ENCODE measurements at regions not wholly inside any gene's neighbourhood (a gene's known extent, or its start where the extent isn't known, plus 50 kb on each side); places are given as distances from the start of the nearest gene placed in this dataset.

DNA sequence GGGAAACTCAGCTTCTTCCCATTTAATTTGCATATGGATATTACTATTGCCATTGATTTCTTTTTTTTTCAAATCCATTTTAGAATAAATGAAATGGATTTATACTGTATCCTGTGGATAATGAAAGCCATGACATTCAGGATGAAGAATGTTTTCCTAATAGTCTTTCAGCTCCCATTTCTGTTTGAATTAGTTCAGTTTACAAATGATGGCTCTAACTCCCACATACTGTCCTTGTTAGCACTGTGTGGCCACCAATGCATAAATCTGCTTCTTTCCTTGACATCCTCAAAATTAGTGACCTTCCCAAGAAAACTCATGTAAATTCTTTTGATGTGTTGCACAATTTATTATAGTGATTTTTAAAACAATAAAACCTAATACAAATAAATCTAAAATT is 693.2 kb upstream of the GJE1 start:
- no peak for TF ChIP-seq CTCF (IDR thresholded peaks at IDR 0.05; ENCODE audit: control insufficient read depth, extremely low read depth, insufficient read depth)
- DNase-seq (ENCODE audit: low read depth): no peak
- H3K4me3 ChIP-seq (ENCODE audit: low read depth, low read length): no peak overlapping the region

GRCh38 chr6:141437685-141438084 is 695.0 kb upstream of the GJE1 start:
- DNase-seq (ENCODE audit: low read depth): no peak
- no peak overlapping the region for H3K4me3 ChIP-seq (ENCODE audit: low read depth, low read length)
- no peak for TF ChIP-seq CTCF (IDR thresholded peaks at IDR 0.05; ENCODE audit: control insufficient read depth, extremely low read depth, insufficient read depth)

DNA sequence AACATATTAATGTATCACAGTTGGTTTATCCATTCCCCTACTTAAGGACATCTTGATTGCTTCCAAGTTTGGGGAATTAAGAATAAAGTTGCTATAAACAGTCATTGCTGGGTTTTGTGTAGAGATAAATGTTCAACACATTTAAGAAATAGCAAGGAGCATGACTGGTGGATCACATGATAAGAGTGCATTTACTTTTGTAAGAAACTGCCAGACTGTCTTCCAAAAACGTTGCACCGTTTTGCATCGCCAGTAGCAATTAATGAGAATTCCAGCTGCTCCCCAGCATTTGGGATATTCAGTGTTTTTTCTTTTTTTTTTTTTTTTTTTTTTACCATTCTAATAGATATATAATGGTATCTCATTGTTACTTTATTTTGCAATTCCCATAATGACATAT is 695.7 kb upstream of the GJE1 start:
- no peak for DNase-seq (ENCODE audit: low read depth)
- no peak for TF ChIP-seq CTCF (IDR thresholded peaks at IDR 0.05; ENCODE audit: control insufficient read depth, extremely low read depth, insufficient read depth)
- H3K4me3 ChIP-seq (ENCODE audit: low read depth, low read length): no peak overlapping the region

- DNase-seq (ENCODE audit: low read depth): no peak
- no peak for TF ChIP-seq CTCF (IDR thresholded peaks at IDR 0.05; ENCODE audit: control insufficient read depth, extremely low read depth, insufficient read depth)
- no peak overlapping the region for H3K4me3 ChIP-seq (ENCODE audit: low read depth, low read length)
Observed at GRCh38 chr6:141426400-141426980, 706.2 kb upstream of the GJE1 start.

- no peak for DNase-seq (ENCODE audit: low read depth)
- no peak overlapping the region for H3K4me3 ChIP-seq (ENCODE audit: low read depth, low read length)
- no peak for TF ChIP-seq CTCF (IDR thresholded peaks at IDR 0.05; ENCODE audit: control insufficient read depth, extremely low read depth, insufficient read depth)
Observed at GRCh38 chr6:141421378-141421777, 711.3 kb upstream of the GJE1 start.

DNA sequence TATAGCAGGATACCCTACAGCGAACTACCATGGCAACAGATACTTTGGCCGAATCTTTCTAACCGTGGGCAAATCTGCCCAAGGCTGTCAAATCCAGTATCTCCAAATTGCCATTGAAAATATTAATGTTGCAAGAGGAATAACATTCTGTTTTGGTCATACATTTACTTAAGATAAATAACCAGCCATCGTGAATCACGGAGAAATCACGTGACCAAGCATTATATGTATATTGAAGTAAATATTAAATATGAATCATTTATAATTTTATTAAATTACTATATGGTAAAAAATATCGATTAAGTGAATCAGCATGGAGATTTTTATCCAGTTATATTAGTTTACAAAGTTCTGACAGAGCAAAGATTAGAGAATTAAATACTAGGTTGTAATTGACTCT is 714.6 kb upstream of the GJE1 start:
- no peak for TF ChIP-seq CTCF (IDR thresholded peaks at IDR 0.05; ENCODE audit: control insufficient read depth, extremely low read depth, insufficient read depth)
- DNase-seq (ENCODE audit: low read depth): no peak
- no peak overlapping the region for H3K4me3 ChIP-seq (ENCODE audit: low read depth, low read length)

DNA sequence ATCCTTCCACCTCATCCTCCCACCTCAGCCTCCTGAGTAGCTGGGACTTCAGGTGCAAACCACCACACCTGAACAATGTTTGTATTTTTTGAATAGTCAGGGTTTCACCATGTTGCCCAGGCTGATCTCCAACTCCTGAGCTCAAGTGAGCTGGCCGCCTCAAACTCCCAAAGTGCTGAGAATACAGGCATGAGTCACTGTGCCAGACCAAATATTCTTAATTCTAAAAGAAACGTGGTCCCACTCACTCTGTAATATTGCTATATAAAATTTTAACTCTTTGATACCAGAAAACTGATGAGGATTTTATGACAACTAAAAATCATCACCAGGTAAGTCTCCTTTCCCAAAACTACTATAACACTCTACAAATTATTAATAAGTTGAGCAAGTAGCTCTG is 716.8 kb upstream of the GJE1 start:
- DNase-seq (ENCODE audit: low read depth): no peak
- H3K4me3 ChIP-seq (ENCODE audit: low read depth, low read length): no peak overlapping the region
- no peak for TF ChIP-seq CTCF (IDR thresholded peaks at IDR 0.05; ENCODE audit: control insufficient read depth, extremely low read depth, insufficient read depth)
